B cell (primary cell): ENCODE measurements at regions not wholly inside any gene's neighbourhood (a gene's known extent, or its start where the extent isn't known, plus 50 kb on each side); places are given as distances from the start of the nearest gene placed in this dataset.

Experiments used
- ATAC-seq: fragments of 200-7000 bp; cut with Tn5 transposase; one replicate; pipeline ENCODE4 v1.10.0; 2021; ENCODE audit warnings: low read depth, mild to moderate bottlenecking, moderate number of reproducible peaks, moderate library complexity
- CTCF ChIA-PET: fragments of 350-600 bp; sonication (Branson Sonifier 250); formaldehyde crosslinking; loops from one replicate; lab custom pipeline; 2021; ENCODE audit warnings: antibody characterized with exemption, inconsistent platforms; lab: Charles Lee
- POLR2A ChIA-PET: fragments of 350-600 bp; sonication (Branson Sonifier 250); formaldehyde crosslinking; loops from one replicate; lab custom pipeline; 2021; ENCODE audit warnings: antibody characterized with exemption; lab: Charles Lee
- DNase-seq: peaks from one replicate; pipeline ENCODE4 v3.0.0; 2013
- H2AFZ ChIP-seq: 2 replicates; pipeline ENCODE4 v1.6.1; 2012; ENCODE audit warnings: mild to moderate bottlenecking, low read depth, low read length; ENCODE audit not compliant: insufficient read depth, poor library complexity, severe bottlenecking
- H3K27ac ChIP-seq, 2 donors: 1 replicate in 1 of 2; 2 replicates in 1 of 2; pipeline ENCODE4 v1.5.1; 2012 to 2013; ENCODE audit warnings: low read length in 2 of 2, mild to moderate bottlenecking in 2 of 2, moderate library complexity in 1 of 2
- H3K27me3 ChIP-seq, 4 experiments: fragments of 200-600 bp in 1 of 4; sonication (generic) in 1 of 4; replicated peaks in 1 of 4; 1 replicate in 2 of 4; 2 replicates in 2 of 4; pipeline versions ENCODE4 v1.6.1 to v1.7.0; 2013 to 2016; ENCODE audit warnings: low read length in 3 of 4, mild to moderate bottlenecking in 2 of 4, mixed read lengths in 1 of 4, moderate library complexity in 1 of 4; ENCODE audit not compliant: insufficient read depth in 4 of 4, control insufficient read depth in 3 of 4; ENCODE audit errors: control extremely low read depth in 1 of 4
- H3K36me3 ChIP-seq, 2 experiments: replicated peaks in 1 of 2; 1 replicate in 1 of 2; 2 replicates in 1 of 2; pipeline versions ENCODE4 v1.6.1 to v1.7.1; 2013; ENCODE audit warnings: low read length in 1 of 2; ENCODE audit not compliant: insufficient read depth in 2 of 2, control insufficient read depth in 1 of 2; ENCODE audit errors: control extremely low read depth in 1 of 2, extremely low read depth in 1 of 2
- H3K4me1 ChIP-seq, 2 donors: fragments of 200-600 bp in 1 of 2; sonication (generic) in 1 of 2; 1 replicate in 1 of 2; 2 replicates in 1 of 2; pipeline versions ENCODE4 v1.5.1 to v1.6.1; 2013 to 2017; ENCODE audit warnings: low read length in 2 of 2; ENCODE audit not compliant: control insufficient read depth in 2 of 2, insufficient read depth in 2 of 2
- H3K4me2 ChIP-seq: replicated peaks from 2 replicates; pipeline ENCODE3; 2012; ENCODE audit warnings: mild to moderate bottlenecking, low read depth, low read length; ENCODE audit not compliant: poor library complexity, severe bottlenecking
- H3K4me3 ChIP-seq, 5 experiments: fragments of 200-600 bp in 1 of 5; sonication (generic) in 1 of 5; 1 replicate in 3 of 5; 2 replicates in 2 of 5; pipeline versions ENCODE4 v1.5.1 to v1.7.0; 2011 to 2016; ENCODE audit warnings: low read length in 4 of 5, mild to moderate bottlenecking in 4 of 5, low read depth in 2 of 5, control low read depth in 1 of 5, moderate library complexity in 1 of 5; ENCODE audit not compliant: insufficient read depth in 1 of 5; ENCODE audit errors: control extremely low read depth in 1 of 5, extremely low read depth in 1 of 5
- H3K79me2 ChIP-seq: fragments of 200-600 bp; sonication (generic); one replicate; pipeline ENCODE4 v1.6.0; 2016; ENCODE audit warnings: low read length; ENCODE audit not compliant: control insufficient read depth, insufficient read depth
- H3K9ac ChIP-seq: fragments of 200-600 bp; sonication (generic); 2 replicates; pipeline ENCODE4 v1.6.1; 2017; ENCODE audit warnings: mild to moderate bottlenecking, low read length, moderate library complexity
- H3K9me3 ChIP-seq, 3 donors: one replicate each; pipeline versions ENCODE4 v1.6.1 to v1.7.1; 2013; ENCODE audit warnings: low read length in 2 of 3; ENCODE audit not compliant: control insufficient read depth in 2 of 3, insufficient read depth in 1 of 3; ENCODE audit errors: control extremely low read depth in 1 of 3
- H4K20me1 ChIP-seq: 2 replicates; pipeline ENCODE4 v1.6.0; 2012; ENCODE audit warnings: mild to moderate bottlenecking, low read length; ENCODE audit not compliant: insufficient read depth, control insufficient read depth, poor library complexity, severe bottlenecking
- H3K27ac Mint-ChIP-seq: one replicate; pipeline ENCODE4 v1.8.0; 2021; ENCODE audit warnings: mixed read lengths
- H3K27me3 Mint-ChIP-seq: one replicate; pipeline ENCODE4 v1.8.0; 2021; ENCODE audit warnings: mixed read lengths
- H3K4me1 Mint-ChIP-seq: one replicate; pipeline ENCODE4 v1.8.0; 2021; ENCODE audit warnings: mixed read lengths
- H3K4me3 Mint-ChIP-seq: one replicate; pipeline ENCODE4 v1.8.0; 2021; ENCODE audit warnings: mixed read lengths
- H3K9me3 Mint-ChIP-seq: one replicate; pipeline ENCODE4 v1.8.0; 2022; ENCODE audit warnings: mixed read lengths; ENCODE audit not compliant: insufficient read depth
- CTCF ChIP-seq: fragments of 200-600 bp; IDR thresholded peaks from one replicate; pipeline ENCODE4 v1.8.0; 2022; ENCODE audit warnings: antibody characterized with exemption, mild to moderate bottlenecking
- EZH2 ChIP-seq: IDR thresholded peaks from 2 replicates; pipeline ENCODE4 v1.6.1; 2012; ENCODE audit warnings: borderline replicate concordance, low read depth, mild to moderate bottlenecking, moderate library complexity, low read length; ENCODE audit not compliant: insufficient read depth, poor library complexity, severe bottlenecking
- WGBS: methylation state at CpG from one replicate; pipeline ENCODE4 v1.1.5; 2013; ENCODE audit warnings: missing lambda C conversion rate; ENCODE audit not compliant: insufficient coverage; 5-methylcytosine and 5-hydroxymethylcytosine counted together
- intact Hi-C: fragments of 100-400 bp; cut with micrococcal nuclease; formaldehyde crosslinking; loops from one replicate; pipeline ENCODE4 v1.10.0; 2022

- ATAC-seq (no peak), DNase-seq (no peak)
- no peaks in the 10 kb centered on the region for H3K36me3 ChIP-seq
- Mint-ChIP-seq H3K9me3 (no peaks in the 10 kb centered on the region), H3K27ac (no peak overlapping the region), H3K27me3 (peaks cover 10% of the 10 kb centered on the region), H3K4me1 (no peaks in the 10 kb centered on the region), H3K4me3 (no peak overlapping the region)
- H3K27me3 ChIP-seq: peaks cover 0 to 4% (median 0%) of the 10 kb centered on the region in 4 experiments
- no peak overlapping the region for H3K4me3 ChIP-seq
- CTCF ChIA-PET: no interaction called here
- H3K79me2 ChIP-seq: no peaks in the 10 kb centered on the region
- H3K4me1 ChIP-seq: no peaks in the 10 kb centered on the region
- no peaks in the 10 kb centered on the region for H4K20me1 ChIP-seq
- POLR2A ChIA-PET: no interaction called here
- peaks cover 0 to 5% (median 0%) of the 10 kb centered on the region in 3 donors for H3K9me3 ChIP-seq
- H3K9ac ChIP-seq: no peak overlapping the region
- no CpG with 5 or more reads among the region's 1 CpG for WGBS
- no peak overlapping the region for H3K27ac ChIP-seq
- intact Hi-C loops: no loop called here
- TF ChIP-seq CTCF (no peak), EZH2 (no peak)
- no peak overlapping the region for H2AFZ ChIP-seq
- H3K4me2 ChIP-seq: no peak overlapping the region
Measured at GRCh38 chr2:48852938-48853337, 97.4 kb upstream of the LHCGR start.

GRCh38 chr2:48851161-48851560 is 95.6 kb upstream of the LHCGR start:
- no peak overlapping the region for H2AFZ ChIP-seq
- H3K27ac Mint-ChIP-seq: no peak overlapping the region
- POLR2A ChIA-PET: no interaction called here

More at GRCh38 chr2:48851161-48851560, 95.6 kb upstream of the LHCGR start:
- DNase-seq: no peak
- CTCF ChIA-PET: no interaction called here
- Mint-ChIP-seq H3K27me3 (peaks cover 6% of the 10 kb centered on the region), H3K4me1 (no peaks in the 10 kb centered on the region), H3K4me3 (no peak overlapping the region), H3K9me3 (no peaks in the 10 kb centered on the region)
- H3K9ac ChIP-seq: no peak overlapping the region
- no peaks in the 10 kb centered on the region for H3K4me1 ChIP-seq
- intact Hi-C loops: no loop called here
- no peaks in the 10 kb centered on the region for H3K36me3 ChIP-seq
- H3K4me2 ChIP-seq: no peak overlapping the region
- no peaks in the 10 kb centered on the region for H4K20me1 ChIP-seq
- no peaks in the 10 kb centered on the region for H3K27me3 ChIP-seq
- TF ChIP-seq CTCF (no peak), EZH2 (no peak)
- no peak overlapping the region for H3K27ac ChIP-seq
- ATAC-seq: no peak
- 95% methylated on average over 2 of the region's 3 CpGs for WGBS
- H3K79me2 ChIP-seq: no peaks in the 10 kb centered on the region
- H3K9me3 ChIP-seq: peaks cover 0 to 5% (median 0%) of the 10 kb centered on the region in 3 donors
- H3K4me3 ChIP-seq: no peak overlapping the region
